ENCODE measurements at regions not wholly inside any gene's neighbourhood (a gene's known extent, or its start where the extent isn't known, plus 50 kb on each side); places are given as distances from the start of the nearest gene placed in this dataset.

- POLR2A ChIA-PET: no interaction called here
- no peaks in the 10 kb centered on the region for H3K9me3 ChIP-seq (ENCODE audit: control insufficient read depth, insufficient read depth, low read depth, low read length)
- CTCF ChIA-PET: no interaction called here
- H3K4me3 ChIP-seq (ENCODE audit: low read depth, low read length): no peak overlapping the region
- H3K36me3 ChIP-seq (ENCODE audit: control insufficient read depth in 2 of 2, insufficient read depth in 1 of 2, low read length in 2 of 2): no peaks in the 10 kb centered on the region
- H3K4me1 ChIP-seq (ENCODE audit: control insufficient read depth, insufficient read depth, low read length): no peaks in the 10 kb centered on the region
- TF ChIP-seq ZBTB26 (tag by site-specific recombination; optimal IDR thresholded peaks at IDR 0.05): no peak
- no peak for TF ChIP-seq PRDM1 (tag by site-specific recombination; IDR thresholded peaks at IDR 0.05)
- no peak for TF ChIP-seq ZNF544 (tag by site-specific recombination; IDR thresholded peaks at IDR 0.05)
- TF ChIP-seq KLF16 (tag by site-specific recombination; IDR thresholded peaks at IDR 0.05): no peak
- TF ChIP-seq ZNF132 (tag by site-specific recombination; IDR thresholded peaks at IDR 0.05; ENCODE audit: borderline replicate concordance): no peak
- no peak overlapping the region for H3K27ac ChIP-seq (ENCODE audit: extremely low read depth, low read depth, low read length)
Measured at GRCh38 chr2:195457873-195458272, 199.2 kb upstream of the SLC39A10 start.

- ChIA-PET CTCF (interaction anchor here (0.7 kb wide), 1 partner anchor 13 kb away, joined by 3 read pairs; no protein-coding TSS in a partner anchor), POLR2A (no interaction called here)
- Histone ChIP-seq H3K4me1 (ENCODE audit: control insufficient read depth, insufficient read depth, low read length) (no peaks in the 10 kb centered on the region), H3K9me3 (ENCODE audit: control insufficient read depth, insufficient read depth, low read depth, low read length) (no peaks in the 10 kb centered on the region), H3K36me3 (ENCODE audit: control insufficient read depth in 2 of 2, insufficient read depth in 1 of 2, low read length in 2 of 2) (no peaks in the 10 kb centered on the region), H3K4me3 (ENCODE audit: low read depth, low read length) (no peak overlapping the region), H3K27ac (ENCODE audit: extremely low read depth, low read depth, low read length) (no peak overlapping the region)
- TF ChIP-seq ZNF202 (tag by site-specific recombination; IDR thresholded peaks at IDR 0.05; ENCODE audit: borderline replicate concordance): no peak
- no peak for TF ChIP-seq ZSCAN18 (tag by site-specific recombination; IDR thresholded peaks at IDR 0.05)
- no peak for TF ChIP-seq ZNF747 (tag by site-specific recombination; IDR thresholded peaks at IDR 0.05)
- TF ChIP-seq ZNF280C (tag by site-specific recombination; IDR thresholded peaks at IDR 0.05): no peak
- no peak for TF ChIP-seq ZNF830 (tag by site-specific recombination; IDR thresholded peaks at IDR 0.05; ENCODE audit: low read depth)
Measured at GRCh38 chr2:195456771-195457170, 200.3 kb upstream of the SLC39A10 start.

- POLR2A ChIA-PET: no interaction called here
- Histone ChIP-seq H3K27ac (ENCODE audit: extremely low read depth, low read depth, low read length) (no peak overlapping the region), H3K4me1 (ENCODE audit: control insufficient read depth, insufficient read depth, low read length) (no peaks in the 10 kb centered on the region), H3K4me3 (ENCODE audit: low read depth, low read length) (no peak overlapping the region), H3K36me3 (ENCODE audit: control insufficient read depth in 2 of 2, insufficient read depth in 1 of 2, low read length in 2 of 2) (no peaks in the 10 kb centered on the region), H3K9me3 (ENCODE audit: control insufficient read depth, insufficient read depth, low read depth, low read length) (no peaks in the 10 kb centered on the region)
- CTCF ChIA-PET: interaction anchor here (0.7 kb wide), 2 partner anchors 17 to 758 kb away, joined by 3 read pairs; no protein-coding TSS in a partner anchor
- TF ChIP-seq ZNF785 (tag by site-specific recombination; IDR thresholded peaks at IDR 0.05) (no peak), ZNF449 (tag by site-specific recombination; IDR thresholded peaks at IDR 0.05) (no peak), PRDM4 (tag by site-specific recombination; IDR thresholded peaks at IDR 0.05) (no peak), MZF1 (tag by site-specific recombination; IDR thresholded peaks at IDR 0.05; ENCODE audit: borderline replicate concordance) (no peak), EGR2 (tag by site-specific recombination; IDR thresholded peaks at IDR 0.05; ENCODE audit: low read depth) (no peak), ZNF214 (tag by site-specific recombination; IDR thresholded peaks at IDR 0.05; ENCODE audit: borderline replicate concordance) (no peak), OVOL3 (tag by site-specific recombination; IDR thresholded peaks at IDR 0.05) (no peak), ZNF280D (tag by site-specific recombination; IDR thresholded peaks at IDR 0.05) (no peak)
Measured at GRCh38 chr2:195451160-195451559, 205.9 kb upstream of the SLC39A10 start.
